Endodermal cell (in vitro differentiated cells): ENCODE measurements at regions not wholly inside any gene's neighbourhood (a gene's known extent, or its start where the extent isn't known, plus 50 kb on each side); places are given as distances from the start of the nearest gene placed in this dataset.
"Not testable (repeated sequence)": the region's sequence is repeated elsewhere in the genome, so short reads cannot be mapped to it uniquely, and the experiment has no call there.

Source experiments
- DNase-seq: peaks from one replicate; pipeline ENCODE4 v3.0.0-alpha.2; 2017
- H3K27ac ChIP-seq: 2 replicates; pipeline ENCODE4 v1.5.1; 2013; ENCODE audit warnings: mild to moderate bottlenecking, low read depth, low read length, moderate library complexity
- H3K27me3 ChIP-seq: 2 replicates; pipeline ENCODE4 v1.6.1; 2013; ENCODE audit warnings: mild to moderate bottlenecking, low read length, moderate library complexity; ENCODE audit not compliant: insufficient read depth, control insufficient read depth, poor library complexity, severe bottlenecking
- H3K36me3 ChIP-seq: 2 replicates; pipeline ENCODE4 v1.7.0; 2013; ENCODE audit warnings: mild to moderate bottlenecking, low read length, moderate library complexity; ENCODE audit not compliant: control insufficient read depth, insufficient read depth
- H3K4me1 ChIP-seq: one replicate; pipeline ENCODE4 v1.7.0; 2013; ENCODE audit warnings: low read length; ENCODE audit not compliant: control insufficient read depth, insufficient read depth
- H3K4me3 ChIP-seq: 2 replicates; pipeline ENCODE4 v1.5.1; 2013; ENCODE audit warnings: mild to moderate bottlenecking, low read length, moderate library complexity
- H3K9ac ChIP-seq: 2 replicates; pipeline ENCODE4 v1.6.1; 2013; ENCODE audit warnings: mild to moderate bottlenecking, low read length, moderate library complexity; ENCODE audit not compliant: poor library complexity, severe bottlenecking; ENCODE audit errors: extremely low read depth
- H3K9me3 ChIP-seq: 2 replicates; pipeline ENCODE4 v1.6.1; 2013; ENCODE audit warnings: mild to moderate bottlenecking, low read length, moderate library complexity; ENCODE audit not compliant: control insufficient read depth
- H3K27ac Mint-ChIP-seq: 2 replicates; pipeline ENCODE4 v1.8.0; 2020; ENCODE audit warnings: mixed read lengths
- H3K27me3 Mint-ChIP-seq: 2 replicates; pipeline ENCODE4 v1.8.0; 2021; ENCODE audit warnings: mild to moderate bottlenecking, mixed read lengths; ENCODE audit not compliant: insufficient read depth
- H3K36me3 Mint-ChIP-seq: 2 replicates; pipeline ENCODE4 v1.8.0; 2020; ENCODE audit warnings: low read depth, mixed read lengths
- H3K4me1 Mint-ChIP-seq: 2 replicates; pipeline ENCODE4 v1.8.0; 2020; ENCODE audit warnings: mixed read lengths
- H3K4me3 Mint-ChIP-seq: 2 replicates; pipeline ENCODE4 v1.8.0; 2020; ENCODE audit warnings: mild to moderate bottlenecking, moderate library complexity, mixed read lengths
- H3K9me3 Mint-ChIP-seq: 2 replicates; pipeline ENCODE4 v1.8.0; 2020; ENCODE audit warnings: mild to moderate bottlenecking, mixed read lengths
- WGBS, 2 experiments: methylation state at CpG; one replicate each; pipeline versions ENCODE4 v1.1.5 to v1.1.7; 2013; ENCODE audit warnings: missing lambda C conversion rate in 2 of 2, mixed read lengths in 1 of 2; ENCODE audit not compliant: insufficient coverage in 1 of 2, insufficient read length in 1 of 2; 5-methylcytosine and 5-hydroxymethylcytosine counted together
- TF ChIP-seq, protein P1 (sequence below): fragments of 200-600 bp; sonication (generic); conservative IDR thresholded peaks from 2 replicates; pipeline ENCODE4 v1.5.0; 2021; ENCODE audit warnings: antibody characterized with exemption, mild to moderate bottlenecking

DNA sequence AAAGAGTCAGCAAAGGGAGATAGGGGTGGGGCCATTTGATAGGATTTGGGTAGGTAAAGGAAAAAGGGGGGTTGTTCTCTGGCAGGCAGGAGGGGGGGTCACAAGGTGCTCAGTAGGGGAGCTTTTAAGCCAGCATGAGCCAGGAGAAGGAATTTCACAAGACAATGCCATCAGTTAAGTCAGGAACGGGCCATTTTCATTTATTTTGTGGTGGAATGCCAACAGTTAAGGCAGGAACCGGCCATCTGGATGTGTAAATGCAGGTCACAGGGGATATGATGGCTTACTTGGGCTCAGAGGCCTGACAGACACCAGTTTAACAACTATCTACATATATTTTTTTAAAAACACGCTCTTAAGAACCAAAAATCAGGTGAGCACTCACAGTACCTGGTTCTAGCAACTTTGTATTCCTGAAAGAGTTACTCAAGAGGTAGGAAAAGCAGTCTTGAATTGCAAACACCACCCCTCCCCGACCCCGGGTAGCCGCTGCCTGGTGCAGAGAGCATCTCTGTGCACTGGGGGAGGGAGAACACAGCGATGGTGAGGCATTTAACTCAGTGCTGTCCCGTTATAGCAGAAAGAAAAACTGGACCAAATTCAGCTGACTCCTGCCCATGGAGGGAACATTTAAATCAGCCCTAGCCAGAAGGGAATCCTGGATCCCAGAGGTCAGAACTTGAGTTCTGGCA, 414.5 kb upstream of the KLHL29 start:
- Mint-ChIP-seq H3K27me3 (peaks cover 1% of the 10 kb centered on the region), H3K9me3 (peaks cover 21% of the 10 kb centered on the region), H3K27ac (peak overlapping the region; percentile 84), H3K36me3 (no peaks in the 10 kb centered on the region), H3K4me3 (peak overlapping the region; percentile 23), H3K4me1 (peaks cover 15% of the 10 kb centered on the region)
- no peak overlapping the region for H3K9ac ChIP-seq
- H3K36me3 ChIP-seq, result no peaks in the 10 kb centered on the region
- TF ChIP-seq, protein P1, sequence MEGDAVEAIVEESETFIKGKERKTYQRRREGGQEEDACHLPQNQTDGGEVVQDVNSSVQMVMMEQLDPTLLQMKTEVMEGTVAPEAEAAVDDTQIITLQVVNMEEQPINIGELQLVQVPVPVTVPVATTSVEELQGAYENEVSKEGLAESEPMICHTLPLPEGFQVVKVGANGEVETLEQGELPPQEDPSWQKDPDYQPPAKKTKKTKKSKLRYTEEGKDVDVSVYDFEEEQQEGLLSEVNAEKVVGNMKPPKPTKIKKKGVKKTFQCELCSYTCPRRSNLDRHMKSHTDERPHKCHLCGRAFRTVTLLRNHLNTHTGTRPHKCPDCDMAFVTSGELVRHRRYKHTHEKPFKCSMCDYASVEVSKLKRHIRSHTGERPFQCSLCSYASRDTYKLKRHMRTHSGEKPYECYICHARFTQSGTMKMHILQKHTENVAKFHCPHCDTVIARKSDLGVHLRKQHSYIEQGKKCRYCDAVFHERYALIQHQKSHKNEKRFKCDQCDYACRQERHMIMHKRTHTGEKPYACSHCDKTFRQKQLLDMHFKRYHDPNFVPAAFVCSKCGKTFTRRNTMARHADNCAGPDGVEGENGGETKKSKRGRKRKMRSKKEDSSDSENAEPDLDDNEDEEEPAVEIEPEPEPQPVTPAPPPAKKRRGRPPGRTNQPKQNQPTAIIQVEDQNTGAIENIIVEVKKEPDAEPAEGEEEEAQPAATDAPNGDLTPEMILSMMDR, result no peak
- no peaks in the 10 kb centered on the region for H3K27me3 ChIP-seq
- H3K27ac ChIP-seq, result no peak overlapping the region
- no peak overlapping the region for H3K4me3 ChIP-seq
- DNase-seq, result peak; percentile 80
- peaks cover 6% of the 10 kb centered on the region for H3K9me3 ChIP-seq
- no peaks in the 10 kb centered on the region for H3K4me1 ChIP-seq
- WGBS, 2 experiments, result 66 to 71% methylated on average over 7 to 8 of the region's 8 CpGs

DNA sequence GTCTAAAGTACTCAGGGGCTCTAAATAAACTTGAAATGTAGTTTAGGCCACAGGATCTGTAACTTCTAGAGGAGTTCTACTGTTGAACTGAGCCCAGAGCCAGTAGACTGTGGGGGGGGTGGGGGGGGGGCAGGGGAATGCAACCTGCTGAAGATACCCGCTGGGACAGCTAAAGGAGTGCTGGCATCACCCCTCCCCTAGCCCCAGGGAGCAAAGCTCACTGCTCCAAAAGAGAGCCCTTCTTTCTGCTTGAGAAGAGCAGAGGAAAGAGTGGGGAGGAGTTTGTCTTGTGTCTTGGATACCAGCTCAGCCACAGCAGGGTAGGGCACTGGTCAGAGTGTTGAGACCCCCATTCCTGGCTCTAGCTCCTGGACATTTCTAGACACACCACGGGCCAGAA, 414.0 kb upstream of the KLHL29 start:
- no peak overlapping the region for H3K4me3 Mint-ChIP-seq
- TF ChIP-seq, protein P1, result no peak
- no peaks in the 10 kb centered on the region for H3K36me3 ChIP-seq
- no peaks in the 10 kb centered on the region for H3K4me1 ChIP-seq
- no peaks in the 10 kb centered on the region for H3K36me3 Mint-ChIP-seq
- peaks cover under 1% of the 10 kb centered on the region for H3K9me3 ChIP-seq
- no peaks in the 10 kb centered on the region for H3K27me3 ChIP-seq
- WGBS, 2 experiments, result 94 to 100% methylated on average over 1 to 2 of the region's 2 CpGs
- peaks cover 1% of the 10 kb centered on the region for H3K27me3 Mint-ChIP-seq
- peak; percentile 68 for DNase-seq
- H3K4me1 Mint-ChIP-seq, result peaks cover 15% of the 10 kb centered on the region
- peak overlapping the region; percentile 84 for H3K27ac Mint-ChIP-seq
- no peak overlapping the region for H3K9ac ChIP-seq
- peaks cover 15% of the 10 kb centered on the region for H3K9me3 Mint-ChIP-seq
- H3K4me3 ChIP-seq, result no peak overlapping the region
- H3K27ac ChIP-seq, result no peak overlapping the region

DNA sequence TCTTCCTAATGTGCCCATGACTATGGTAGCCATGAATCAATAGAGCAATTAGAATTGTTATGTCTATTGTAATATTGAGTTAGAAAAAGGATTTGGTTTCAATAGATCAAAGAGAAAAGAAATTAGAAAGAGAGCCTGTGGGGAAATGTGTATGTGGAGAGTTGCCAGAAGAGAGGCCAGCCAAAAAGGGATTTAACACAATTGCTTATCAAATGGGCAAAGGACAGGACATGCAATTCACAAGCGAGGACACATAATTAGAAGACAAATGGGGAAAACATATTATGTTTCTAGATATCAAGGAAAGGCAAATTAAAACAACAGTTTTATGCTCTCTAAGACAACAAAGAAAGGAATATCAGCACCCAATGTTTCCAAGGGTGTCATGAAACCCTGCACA, 403.2 kb upstream of the KLHL29 start:
- Mint-ChIP-seq H3K4me1 (no peaks in the 10 kb centered on the region), H3K27ac (no peak overlapping the region), H3K27me3 (peaks cover 2% of the 10 kb centered on the region), H3K36me3 (no peaks in the 10 kb centered on the region), H3K9me3 (peaks cover 17% of the 10 kb centered on the region), H3K4me3 (no peak overlapping the region)
- H3K27ac ChIP-seq, result no peak overlapping the region
- no CpG with 5 or more reads among the region's 1 CpG for WGBS, 2 experiments
- H3K4me3 ChIP-seq, result no peak overlapping the region
- no peaks in the 10 kb centered on the region for H3K36me3 ChIP-seq
- H3K9me3 ChIP-seq, result no peaks in the 10 kb centered on the region
- H3K27me3 ChIP-seq, result no peaks in the 10 kb centered on the region
- no peak overlapping the region for H3K9ac ChIP-seq
- H3K4me1 ChIP-seq, result no peaks in the 10 kb centered on the region
- TF ChIP-seq, protein P1, result no peak
- DNase-seq, result no peak

GRCh38 chr2:22984152-22984551, 400.8 kb upstream of the KLHL29 start:
- not testable (repeated sequence) for H3K36me3 Mint-ChIP-seq, H3K4me1 ChIP-seq, H3K27me3 ChIP-seq, DNase-seq, H3K27me3 Mint-ChIP-seq, H3K9me3 ChIP-seq, H3K36me3 ChIP-seq, H3K27ac ChIP-seq, H3K9ac ChIP-seq, H3K4me1 Mint-ChIP-seq, H3K4me3 ChIP-seq
- 86% methylated on average over 10 of the region's 25 CpGs; no CpG with 5 or more reads in 1 of the 2 experiments for WGBS, 2 experiments
- Mint-ChIP-seq H3K4me3 (peak overlapping the region; percentile 57), H3K27ac (peak overlapping the region; percentile 58), H3K9me3 (peaks cover 17% of the 10 kb centered on the region)
